PC-3 (cell line): ENCODE measurements at regions not wholly inside any gene's neighbourhood (a gene's known extent, or its start where the extent isn't known, plus 50 kb on each side); places are given as distances from the start of the nearest gene placed in this dataset.

ENCODE experiments used
- CTCF ChIP-seq: fragments of 300-600 bp; sonication (generic); conservative IDR thresholded peaks from 2 replicates; pipeline ENCODE4 v1.5.1; 2017; ENCODE audit warnings: antibody characterized with exemption, low read depth, mild to moderate bottlenecking, low read length
- EZH2 ChIP-seq: fragments of 300-600 bp; sonication (generic); IDR thresholded peaks from one replicate; pipeline ENCODE4 v1.6.1; 2017; ENCODE audit warnings: antibody characterized with exemption, mild to moderate bottlenecking, low read length; ENCODE audit not compliant: unreplicated experiment
- EZH2phosphoT487 ChIP-seq: fragments of 300-600 bp; sonication (generic); IDR thresholded peaks from 2 replicates; pipeline ENCODE4 v1.6.1; 2018; ENCODE audit warnings: mild to moderate bottlenecking, antibody characterized with exemption, low read length, borderline replicate concordance

- TF ChIP-seq EZH2 (no peak), CTCF (no peak), EZH2phosphoT487 (no peak)
Observed at GRCh38 chr1:234989479-234990327, 138.9 kb downstream of the TOMM20 start.
